ENCODE measurements at regions not wholly inside any gene's neighbourhood (a gene's known extent, or its start where the extent isn't known, plus 50 kb on each side); places are given as distances from the start of the nearest gene placed in this dataset.

GRCh38 chr18:40653682-40654081 is 1301.4 kb upstream of the PIK3C3 start:
- no peak for TF ChIP-seq JUND (IDR thresholded peaks at IDR 0.05; ENCODE audit: low read depth)
- in situ Hi-C loops (cut with HindIII; ENCODE audit: low pct_unique_long_range_greater_than_20kb, low sequenced_read_pairs) = no loop called here
- DNase-seq (ENCODE audit: low read depth in 1 of 2, low spot score in 1 of 2) = no peak

- no peak for TF ChIP-seq JUND (IDR thresholded peaks at IDR 0.05; ENCODE audit: low read depth)
- in situ Hi-C loops (cut with HindIII; ENCODE audit: low pct_unique_long_range_greater_than_20kb, low sequenced_read_pairs) = no loop called here
- DNase-seq (ENCODE audit: low read depth in 1 of 2, low spot score in 1 of 2) = no peak
These were observed 1302.7 kb upstream of the PIK3C3 start for GRCh38 chr18:40652321-40652720.

- DNase-seq (ENCODE audit: low read depth in 1 of 2, low spot score in 1 of 2) = no peak
- in situ Hi-C loops (cut with HindIII; ENCODE audit: low pct_unique_long_range_greater_than_20kb, low sequenced_read_pairs) = no loop called here
- TF ChIP-seq JUND (IDR thresholded peaks at IDR 0.05; ENCODE audit: low read depth) = no peak
These were observed 1303.9 kb upstream of the PIK3C3 start for GRCh38 chr18:40651163-40651562.

GRCh38 chr18:40642692-40643229 is 1312.3 kb upstream of the PIK3C3 start:
- DNase-seq (ENCODE audit: low read depth in 1 of 2, low spot score in 1 of 2) = no peak
- in situ Hi-C loops (cut with HindIII; ENCODE audit: low pct_unique_long_range_greater_than_20kb, low sequenced_read_pairs) = no loop called here
- no peak for TF ChIP-seq JUND (IDR thresholded peaks at IDR 0.05; ENCODE audit: low read depth)

- TF ChIP-seq JUND (IDR thresholded peaks at IDR 0.05; ENCODE audit: low read depth) = no peak
- no peak for DNase-seq (ENCODE audit: low read depth in 1 of 2, low spot score in 1 of 2)
- in situ Hi-C loops (cut with HindIII; ENCODE audit: low pct_unique_long_range_greater_than_20kb, low sequenced_read_pairs) = no loop called here
These were observed 1323.7 kb upstream of the PIK3C3 start for GRCh38 chr18:40631319-40631718.

GRCh38 chr18:40630496-40630895 is 1324.5 kb upstream of the PIK3C3 start:
- in situ Hi-C loops (cut with HindIII; ENCODE audit: low pct_unique_long_range_greater_than_20kb, low sequenced_read_pairs) = no loop called here
- DNase-seq (ENCODE audit: low read depth in 1 of 2, low spot score in 1 of 2) = no peak

GRCh38 chr18:40624959-40625358 is 1330.1 kb upstream of the PIK3C3 start:
- TF ChIP-seq JUND (IDR thresholded peaks at IDR 0.05; ENCODE audit: low read depth) = no peak
- in situ Hi-C loops (cut with HindIII; ENCODE audit: low pct_unique_long_range_greater_than_20kb, low sequenced_read_pairs) = no loop called here
- DNase-seq (ENCODE audit: low read depth in 1 of 2, low spot score in 1 of 2) = no peak

More at GRCh38 chr18:40630496-40630895, 1324.5 kb upstream of the PIK3C3 start:
- no peak for TF ChIP-seq JUND (IDR thresholded peaks at IDR 0.05; ENCODE audit: low read depth)

- no peak for DNase-seq (ENCODE audit: low read depth in 1 of 2, low spot score in 1 of 2)
- no peak for TF ChIP-seq JUND (IDR thresholded peaks at IDR 0.05; ENCODE audit: low read depth)
- in situ Hi-C loops (cut with HindIII; ENCODE audit: low pct_unique_long_range_greater_than_20kb, low sequenced_read_pairs) = no loop called here
These were observed 1341.3 kb upstream of the PIK3C3 start for GRCh38 chr18:40613721-40614120.

- in situ Hi-C loops (cut with HindIII; ENCODE audit: low pct_unique_long_range_greater_than_20kb, low sequenced_read_pairs) = no loop called here
- no peak for DNase-seq (ENCODE audit: low read depth in 1 of 2, low spot score in 1 of 2)
- TF ChIP-seq JUND (IDR thresholded peaks at IDR 0.05; ENCODE audit: low read depth) = no peak
These were observed 1342.7 kb upstream of the PIK3C3 start for GRCh38 chr18:40612356-40612755.

- DNase-seq (ENCODE audit: low read depth in 1 of 2, low spot score in 1 of 2) = no peak
- no peak for TF ChIP-seq JUND (IDR thresholded peaks at IDR 0.05; ENCODE audit: low read depth)
- in situ Hi-C loops (cut with HindIII; ENCODE audit: low pct_unique_long_range_greater_than_20kb, low sequenced_read_pairs) = no loop called here
These were observed 1346.8 kb upstream of the PIK3C3 start for GRCh38 chr18:40608226-40608625.

- DNase-seq (ENCODE audit: low read depth in 1 of 2, low spot score in 1 of 2) = no peak
- in situ Hi-C loops (cut with HindIII; ENCODE audit: low pct_unique_long_range_greater_than_20kb, low sequenced_read_pairs) = no loop called here
- TF ChIP-seq JUND (IDR thresholded peaks at IDR 0.05; ENCODE audit: low read depth) = no peak
These were observed 1347.4 kb upstream of the PIK3C3 start for GRCh38 chr18:40607542-40608148.

GRCh38 chr18:40606996-40607395 is 1348.0 kb upstream of the PIK3C3 start:
- no peak for TF ChIP-seq JUND (IDR thresholded peaks at IDR 0.05; ENCODE audit: low read depth)
- in situ Hi-C loops (cut with HindIII; ENCODE audit: low pct_unique_long_range_greater_than_20kb, low sequenced_read_pairs) = no loop called here
- DNase-seq (ENCODE audit: low read depth in 1 of 2, low spot score in 1 of 2) = no peak

GRCh38 chr18:40583671-40584070 is 1371.4 kb upstream of the PIK3C3 start:
- in situ Hi-C loops (cut with HindIII; ENCODE audit: low pct_unique_long_range_greater_than_20kb, low sequenced_read_pairs) = no loop called here
- DNase-seq (ENCODE audit: low read depth in 1 of 2, low spot score in 1 of 2) = no peak
- TF ChIP-seq JUND (IDR thresholded peaks at IDR 0.05; ENCODE audit: low read depth) = no peak

- in situ Hi-C loops (cut with HindIII; ENCODE audit: low pct_unique_long_range_greater_than_20kb, low sequenced_read_pairs) = no loop called here
- no peak for DNase-seq (ENCODE audit: low read depth in 1 of 2, low spot score in 1 of 2)
- no peak for TF ChIP-seq JUND (IDR thresholded peaks at IDR 0.05; ENCODE audit: low read depth)
These were observed 1372.9 kb upstream of the PIK3C3 start for GRCh38 chr18:40582105-40582504.

All from T47D (cell line).